H9 (cell line): ENCODE measurements at regions not wholly inside any gene's neighbourhood (a gene's known extent, or its start where the extent isn't known, plus 50 kb on each side); places are given as distances from the start of the nearest gene placed in this dataset.

Experiments
- DNase-seq: peaks from one replicate; pipeline ENCODE4 v3.0.0-alpha.2; 2017
- H2AFZ ChIP-seq: one replicate; pipeline ENCODE4 v1.6.1; 2013; ENCODE audit warnings: mild to moderate bottlenecking, low read length, control low read depth, moderate library complexity
- H2AK5ac ChIP-seq: 2 replicates; pipeline ENCODE4 v1.6.1; 2013; ENCODE audit warnings: low read length, control low read depth, mixed read lengths; ENCODE audit not compliant: insufficient read length
- H2BK120ac ChIP-seq: one replicate; pipeline ENCODE4 v1.6.1; 2013; ENCODE audit warnings: low read depth, mild to moderate bottlenecking, low read length, control low read depth, inconsistent platforms; ENCODE audit not compliant: poor library complexity, severe bottlenecking
- H2BK12ac ChIP-seq: 2 replicates; pipeline ENCODE4 v1.6.1; 2013; ENCODE audit warnings: low read length, control low read depth, mixed read lengths, low read depth; ENCODE audit not compliant: insufficient read length
- H2BK15ac ChIP-seq: 2 replicates; pipeline ENCODE4 v1.6.1; 2013; ENCODE audit warnings: low read depth, low read length, control low read depth
- H2BK20ac ChIP-seq: one replicate; pipeline ENCODE4 v1.6.1; 2013; ENCODE audit warnings: low read depth, mild to moderate bottlenecking, low read length, control low read depth, inconsistent platforms; ENCODE audit not compliant: poor library complexity, severe bottlenecking
- H2BK5ac ChIP-seq: 2 replicates; pipeline ENCODE4 v1.6.1; 2013; ENCODE audit warnings: low read length, control low read depth, mixed read lengths; ENCODE audit not compliant: insufficient read length
- H3K14ac ChIP-seq: 2 replicates; pipeline ENCODE4 v1.6.1; 2013; ENCODE audit warnings: low read length, control low read depth; ENCODE audit not compliant: insufficient read depth
- H3K18ac ChIP-seq: 2 replicates; pipeline ENCODE4 v1.6.1; 2013; ENCODE audit warnings: low read depth, mild to moderate bottlenecking, mixed read lengths, low read length, control low read depth; ENCODE audit not compliant: insufficient read length
- H3K23ac ChIP-seq: 2 replicates; pipeline ENCODE4 v1.6.1; 2013; ENCODE audit warnings: low read length, control low read depth, mixed read lengths, low read depth; ENCODE audit not compliant: insufficient read length
- H3K23me2 ChIP-seq: 2 replicates; pipeline ENCODE4 v1.6.1; 2013; ENCODE audit warnings: low read depth, mild to moderate bottlenecking, mixed read lengths, low read length, control low read depth; ENCODE audit not compliant: insufficient read length, poor library complexity, severe bottlenecking
- H3K27ac ChIP-seq: 2 replicates; pipeline ENCODE4 v1.5.1; 2013; ENCODE audit warnings: low read length, control low read depth, mixed read lengths, low read depth; ENCODE audit not compliant: insufficient read length
- H3K27me3 ChIP-seq: 2 replicates; pipeline ENCODE4 v1.6.1; 2013; ENCODE audit warnings: low read length, control low read depth, inconsistent platforms; ENCODE audit not compliant: insufficient read depth
- H3K4ac ChIP-seq: 2 replicates; pipeline ENCODE4 v1.6.1; 2013; ENCODE audit warnings: low read depth, mild to moderate bottlenecking, control low read depth, inconsistent platforms, low read length, moderate library complexity
- H3K4me1 ChIP-seq: 2 replicates; pipeline ENCODE4 v1.6.1; 2013; ENCODE audit warnings: low read length, control low read depth, inconsistent platforms; ENCODE audit not compliant: insufficient read depth
- H3K4me2 ChIP-seq: 2 replicates; pipeline ENCODE4 v1.6.1; 2013; ENCODE audit warnings: low read length, control low read depth, mixed read lengths; ENCODE audit not compliant: insufficient read length, insufficient read depth
- H3K56ac ChIP-seq: 2 replicates; pipeline ENCODE4 v1.6.1; 2013; ENCODE audit warnings: low read depth, mild to moderate bottlenecking, mixed read lengths, low read length, control low read depth; ENCODE audit not compliant: insufficient read length
- H3K79me1 ChIP-seq: 2 replicates; pipeline ENCODE4 v1.6.1; 2013; ENCODE audit warnings: low read depth, mild to moderate bottlenecking, moderate library complexity, low read length, control low read depth, inconsistent platforms; ENCODE audit not compliant: insufficient read depth, poor library complexity, severe bottlenecking
- H3K79me2 ChIP-seq: 2 replicates; pipeline ENCODE4 v1.6.1; 2013; ENCODE audit warnings: low read length, control low read depth, inconsistent platforms; ENCODE audit not compliant: insufficient read depth
- H3K9ac ChIP-seq: 2 replicates; pipeline ENCODE4 v1.6.1; 2013; ENCODE audit warnings: low read length, control low read depth, mixed read lengths; ENCODE audit not compliant: insufficient read length; ENCODE audit errors: extremely low read depth
- H3K9me3 ChIP-seq: one replicate; pipeline ENCODE4 v1.6.1; 2013; ENCODE audit warnings: low read depth, low read length, inconsistent platforms; ENCODE audit not compliant: control insufficient read depth
- H3T11ph ChIP-seq: one replicate; pipeline ENCODE4 v1.6.1; 2013; ENCODE audit warnings: mild to moderate bottlenecking, low read length, control low read depth, inconsistent platforms
- H4K20me1 ChIP-seq: one replicate; pipeline ENCODE4 v1.6.1; 2013; ENCODE audit not compliant: control insufficient read depth, insufficient read length, insufficient read depth
- H4K5ac ChIP-seq: 2 replicates; pipeline ENCODE4 v1.6.1; 2013; ENCODE audit warnings: low read depth, mild to moderate bottlenecking, mixed read lengths, low read length, control low read depth; ENCODE audit not compliant: insufficient read length
- H4K8ac ChIP-seq: replicated peaks from 2 replicates; pipeline ENCODE4 v1.6.1; 2013; ENCODE audit warnings: low read length, control low read depth, mixed read lengths, low read depth; ENCODE audit not compliant: insufficient read length
- H4K91ac ChIP-seq: 2 replicates; pipeline ENCODE4 v1.6.1; 2013; ENCODE audit warnings: low read depth, mild to moderate bottlenecking, moderate library complexity, mixed read lengths, low read length, control low read depth; ENCODE audit not compliant: insufficient read length
- H3K27ac Mint-ChIP-seq, 3 experiments: 2 replicates in 2 of 3; 3 replicates in 1 of 3; pipeline ENCODE4 v1.8.0; 2020 to 2021; ENCODE audit warnings: mixed read lengths in 3 of 3, mild to moderate bottlenecking in 1 of 3, moderate library complexity in 1 of 3
- H3K27me3 Mint-ChIP-seq: 2 replicates; pipeline ENCODE4 v1.8.0; 2021; ENCODE audit warnings: low read depth, mild to moderate bottlenecking, moderate library complexity, mixed read lengths
- H3K36me3 Mint-ChIP-seq, 3 experiments: 2 replicates in 2 of 3; 3 replicates in 1 of 3; pipeline ENCODE4 v1.8.0; 2020 to 2021; ENCODE audit warnings: low read depth in 3 of 3, mixed read lengths in 3 of 3; ENCODE audit not compliant: insufficient read depth in 1 of 3
- H3K4me1 Mint-ChIP-seq, 2 experiments: 2 replicates each; pipeline ENCODE4 v1.8.0; 2020; ENCODE audit warnings: mixed read lengths in 2 of 2
- H3K4me3 Mint-ChIP-seq, 2 experiments: 2 replicates in 1 of 2; 3 replicates in 1 of 2; pipeline ENCODE4 v1.8.0; 2020 to 2021; ENCODE audit warnings: mild to moderate bottlenecking in 2 of 2, mixed read lengths in 2 of 2, moderate library complexity in 1 of 2
- H3K9me3 Mint-ChIP-seq, 2 experiments: 2 replicates in 1 of 2; 3 replicates in 1 of 2; pipeline ENCODE4 v1.8.0; 2020; ENCODE audit warnings: mild to moderate bottlenecking in 2 of 2, mixed read lengths in 2 of 2, moderate library complexity in 1 of 2
- CTCF ChIP-seq: fragments of 200-600 bp; sonication (generic); conservative IDR thresholded peaks from 3 replicates; pipeline ENCODE4 v1.8.0; 2021; ENCODE audit warnings: antibody characterized with exemption, mild to moderate bottlenecking
- WGBS: extraction: QIAGEN DNeasy Blood & Tissue Kit; methylation state at CpG from one replicate; pipeline ENCODE4 v1.1.7; 2013; ENCODE audit warnings: missing lambda C conversion rate, low lambda C conversion rate, mixed read lengths; ENCODE audit not compliant: insufficient read length; ENCODE audit errors: extremely low coverage; 5-methylcytosine and 5-hydroxymethylcytosine counted together

GRCh38 chr1:143680304-143680703, 291.5 kb downstream of the FAM72C start:
- Mint-ChIP-seq H3K27me3 (no peaks in the 10 kb centered on the region), H3K9me3 (peaks cover 94 to 96% of the 10 kb centered on the region in 2 experiments)
- no peak overlapping the region for H4K8ac ChIP-seq

More at GRCh38 chr1:143680304-143680703, 291.5 kb downstream of the FAM72C start:
- Histone ChIP-seq H2BK5ac (no peak overlapping the region), H3K23ac (no peak overlapping the region), H2BK15ac (no peak overlapping the region), H3K14ac (no peak overlapping the region), H3T11ph (no peak overlapping the region), H2AK5ac (no peak overlapping the region), H3K23me2 (no peaks in the 10 kb centered on the region), H3K56ac (no peak overlapping the region), H4K20me1 (no peaks in the 10 kb centered on the region), H2AFZ (no peak overlapping the region), H3K18ac (no peak overlapping the region), H4K5ac (no peak overlapping the region), H3K4me1 (no peaks in the 10 kb centered on the region), H3K27me3 (no peaks in the 10 kb centered on the region), H3K27ac (no peak overlapping the region), H3K4me2 (no peak overlapping the region), H2BK20ac (no peak overlapping the region), H4K91ac (no peak overlapping the region), H3K79me2 (no peaks in the 10 kb centered on the region), H2BK120ac (no peak overlapping the region), H3K79me1 (no peaks in the 10 kb centered on the region), H2BK12ac (no peak overlapping the region), H3K4ac (no peak overlapping the region), H3K9me3 (peaks cover 84% of the 10 kb centered on the region), H3K9ac (no peak overlapping the region)
- H3K4me1 Mint-ChIP-seq = no peaks in the 10 kb centered on the region
- WGBS = no CpG with 5 or more reads among the region's 14 CpGs
- H3K4me3 Mint-ChIP-seq = no peak overlapping the region
- peaks cover 9 to 41% (median 21%) of the 10 kb centered on the region in 3 experiments; a peak in 6 of 7 replicates for H3K36me3 Mint-ChIP-seq
- H3K27ac Mint-ChIP-seq = no peak overlapping the region
- no peak for DNase-seq
- TF ChIP-seq CTCF = no peak
